Activated CD8-positive, alpha-beta memory T cell treated with anti-CD3 and anti-CD28 coated beads, Interleukin-2, amount 10 ng/mL, durations not matched to agents 7 days and 5 days (primary cell): ENCODE measurements at regions not wholly inside any gene's neighbourhood (a gene's known extent, or its start where the extent isn't known, plus 50 kb on each side); places are given as distances from the start of the nearest gene placed in this dataset.
"Not testable (repeated sequence)": the region's sequence is repeated elsewhere in the genome, so short reads cannot be mapped to it uniquely, and the experiment has no call there.

Source experiments
- ATAC-seq: fragments of 150-1000 bp; cut with Tn5 transposase; one replicate; pipeline ENCODE4 v1.10.0; 2021; ENCODE audit warnings: moderate library complexity
- CTCF ChIA-PET: fragments of 350-600 bp; sonication (Branson Sonifier 250); formaldehyde crosslinking; loops from one replicate; lab custom pipeline; 2021; ENCODE audit warnings: antibody characterized with exemption; lab: Charles Lee
- DNase-seq: peaks from one replicate; pipeline ENCODE4 v3.0.0-alpha.2; 2020
- H3K27ac Mint-ChIP-seq: one replicate; pipeline ENCODE4 v1.8.0; 2021; ENCODE audit warnings: mild to moderate bottlenecking, mixed read lengths
- H3K27me3 Mint-ChIP-seq: one replicate; pipeline ENCODE4 v1.8.0; 2021; ENCODE audit warnings: mixed read lengths
- H3K36me3 Mint-ChIP-seq: one replicate; pipeline ENCODE4 v1.8.0; 2021; ENCODE audit warnings: mild to moderate bottlenecking, mixed read lengths
- H3K4me1 Mint-ChIP-seq: one replicate; pipeline ENCODE4 v1.8.0; 2021; ENCODE audit warnings: mixed read lengths
- H3K4me3 Mint-ChIP-seq: one replicate; pipeline ENCODE4 v1.8.0; 2021; ENCODE audit warnings: mild to moderate bottlenecking, moderate library complexity, mixed read lengths
- H3K9me3 Mint-ChIP-seq: one replicate; pipeline ENCODE4 v1.8.0; 2022; ENCODE audit warnings: low read depth, mixed read lengths

GRCh38 chr19:30815889-30816580 lies 443.9 kb downstream of the ZNF536 start:
- CTCF ChIA-PET = no interaction called here
- Mint-ChIP-seq H3K27me3 (no peaks in the 10 kb centered on the region), H3K4me1 (no peaks in the 10 kb centered on the region), H3K27ac (no peak overlapping the region), H3K4me3 (no peak overlapping the region), H3K36me3 (no peaks in the 10 kb centered on the region), H3K9me3 (peaks cover 3% of the 10 kb centered on the region)
- ATAC-seq = no peak
- no peak for DNase-seq

GRCh38 chr19:30812099-30812678 lies 440.0 kb downstream of the ZNF536 start:
- DNase-seq = no peak
- H3K36me3 Mint-ChIP-seq = no peaks in the 10 kb centered on the region
- no peak for ATAC-seq
- H3K27ac Mint-ChIP-seq = no peak overlapping the region
- no peak overlapping the region for H3K4me3 Mint-ChIP-seq
- peaks cover 3% of the 10 kb centered on the region for H3K9me3 Mint-ChIP-seq
- no peaks in the 10 kb centered on the region for H3K27me3 Mint-ChIP-seq
- no peaks in the 10 kb centered on the region for H3K4me1 Mint-ChIP-seq
- CTCF ChIA-PET = no interaction called here

- H3K27ac Mint-ChIP-seq = no peak overlapping the region
- CTCF ChIA-PET = no interaction called here
- DNase-seq (no peak), ATAC-seq (no peak)
- no peaks in the 10 kb centered on the region for H3K27me3 Mint-ChIP-seq
- no peak overlapping the region for H3K4me3 Mint-ChIP-seq
- H3K9me3 Mint-ChIP-seq = peaks cover 3% of the 10 kb centered on the region
- H3K4me1 Mint-ChIP-seq = no peaks in the 10 kb centered on the region
- H3K36me3 Mint-ChIP-seq = no peaks in the 10 kb centered on the region
Observed at GRCh38 chr19:30811397-30812098, 439.4 kb downstream of the ZNF536 start.

GRCh38 chr19:30810726-30811125 lies 438.5 kb downstream of the ZNF536 start:
- CTCF ChIA-PET = no interaction called here
- Mint-ChIP-seq H3K36me3 (no peaks in the 10 kb centered on the region), H3K9me3 (peaks cover 3% of the 10 kb centered on the region), H3K27ac (no peak overlapping the region), H3K4me3 (no peak overlapping the region), H3K27me3 (no peaks in the 10 kb centered on the region), H3K4me1 (no peaks in the 10 kb centered on the region)
- DNase-seq (no peak), ATAC-seq (no peak)

- CTCF ChIA-PET = no interaction called here
- H3K27me3 Mint-ChIP-seq = no peaks in the 10 kb centered on the region
- H3K36me3 Mint-ChIP-seq = no peaks in the 10 kb centered on the region
- no peaks in the 10 kb centered on the region for H3K9me3 Mint-ChIP-seq
- DNase-seq (no peak), ATAC-seq (no peak)
- H3K4me3 Mint-ChIP-seq = no peak overlapping the region
- peaks cover 1% of the 10 kb centered on the region for H3K4me1 Mint-ChIP-seq
- H3K27ac Mint-ChIP-seq = no peak overlapping the region
Observed at GRCh38 chr19:30807278-30807677, 435.1 kb downstream of the ZNF536 start.

GRCh38 chr19:30806311-30806710 lies 434.1 kb downstream of the ZNF536 start:
- DNase-seq = no peak
- Mint-ChIP-seq H3K4me1 (peaks cover 1% of the 10 kb centered on the region), H3K4me3 (no peak overlapping the region), H3K27me3 (no peaks in the 10 kb centered on the region), H3K36me3 (no peaks in the 10 kb centered on the region), H3K9me3 (no peaks in the 10 kb centered on the region), H3K27ac (no peak overlapping the region)
- no peak for ATAC-seq
- CTCF ChIA-PET = interaction anchor here (1.5 kb wide), 1 partner anchor 22 kb away, joined by 3 read pairs; no protein-coding TSS in a partner anchor

- Mint-ChIP-seq H3K27ac (no peak overlapping the region), H3K36me3 (no peaks in the 10 kb centered on the region), H3K9me3 (no peaks in the 10 kb centered on the region), H3K4me3 (no peak overlapping the region), H3K27me3 (no peaks in the 10 kb centered on the region), H3K4me1 (peaks cover 1% of the 10 kb centered on the region)
- CTCF ChIA-PET = interaction anchor here (0.7 kb wide), 1 partner anchor 1419 kb away, joined by 3 read pairs; no protein-coding TSS in a partner anchor
- ATAC-seq = no peak
- DNase-seq = no peak
Observed at GRCh38 chr19:30804751-30805150, 432.6 kb downstream of the ZNF536 start.

- ATAC-seq, H3K4me3 Mint-ChIP-seq, CTCF ChIA-PET, DNase-seq, H3K27me3 Mint-ChIP-seq, H3K4me1 Mint-ChIP-seq, H3K9me3 Mint-ChIP-seq, H3K36me3 Mint-ChIP-seq, H3K27ac Mint-ChIP-seq: not testable (repeated sequence)
Observed at GRCh38 chr19:30804333-30804732, 432.1 kb downstream of the ZNF536 start.

GRCh38 chr19:30802424-30803013 lies 430.3 kb downstream of the ZNF536 start:
- H3K27me3 Mint-ChIP-seq = no peaks in the 10 kb centered on the region
- H3K4me1 Mint-ChIP-seq = peaks cover 1% of the 10 kb centered on the region
- CTCF ChIA-PET = no interaction called here
- DNase-seq (no peak), ATAC-seq (no peak)
- no peaks in the 10 kb centered on the region for H3K9me3 Mint-ChIP-seq
- H3K27ac Mint-ChIP-seq = no peak overlapping the region
- no peaks in the 10 kb centered on the region for H3K36me3 Mint-ChIP-seq
- H3K4me3 Mint-ChIP-seq = no peak overlapping the region

GRCh38 chr19:30799865-30800755 lies 427.9 kb downstream of the ZNF536 start:
- Mint-ChIP-seq H3K36me3 (no peaks in the 10 kb centered on the region), H3K9me3 (no peaks in the 10 kb centered on the region), H3K27ac (no peak overlapping the region), H3K27me3 (no peaks in the 10 kb centered on the region), H3K4me3 (no peak overlapping the region), H3K4me1 (peaks cover 1% of the 10 kb centered on the region)
- no peak for ATAC-seq
- DNase-seq = no peak
- CTCF ChIA-PET = interaction anchor here (0.7 to 1.0 kb wide), 3 partner anchors 14 to 26 kb away, joined by 3 to 4 read pairs (median 3); no protein-coding TSS in a partner anchor

- H3K36me3 Mint-ChIP-seq = no peaks in the 10 kb centered on the region
- CTCF ChIA-PET = interaction anchor here (0.8 kb wide), 1 partner anchor 12 kb away, joined by 3 read pairs; no protein-coding TSS in a partner anchor
- ATAC-seq (no peak), DNase-seq (no peak)
- H3K9me3 Mint-ChIP-seq = no peaks in the 10 kb centered on the region
- no peak overlapping the region for H3K4me3 Mint-ChIP-seq
- H3K27me3 Mint-ChIP-seq = no peaks in the 10 kb centered on the region
- no peaks in the 10 kb centered on the region for H3K4me1 Mint-ChIP-seq
- no peak overlapping the region for H3K27ac Mint-ChIP-seq
Observed at GRCh38 chr19:30795727-30796126, 423.5 kb downstream of the ZNF536 start.

GRCh38 chr19:30792561-30793505 lies 420.6 kb downstream of the ZNF536 start:
- no peaks in the 10 kb centered on the region for H3K36me3 Mint-ChIP-seq
- DNase-seq = peak; percentile 8
- H3K9me3 Mint-ChIP-seq = no peaks in the 10 kb centered on the region
- no peak overlapping the region for H3K4me3 Mint-ChIP-seq
- no peaks in the 10 kb centered on the region for H3K27me3 Mint-ChIP-seq
- CTCF ChIA-PET = interaction anchor here (1.2 kb wide), 1 partner anchor 8 kb away, joined by 3 read pairs; no protein-coding TSS in a partner anchor
- H3K27ac Mint-ChIP-seq = no peak overlapping the region
- ATAC-seq = no peak
- H3K4me1 Mint-ChIP-seq = no peaks in the 10 kb centered on the region
